Gastroesophageal sphincter (tissue), 4 donors: ENCODE measurements at regions not wholly inside any gene's neighbourhood (a gene's known extent, or its start where the extent isn't known, plus 50 kb on each side); places are given as distances from the start of the nearest gene placed in this dataset.

ENCODE experiments used
- ATAC-seq: fragments of 150-250 bp; one replicate; pipeline ENCODE4 v1.9.1; 2016; ENCODE audit warnings: mild to moderate bottlenecking, moderate library complexity
- H3K27ac ChIP-seq, 4 donors: fragments of 200-600 bp; sonication (generic) in 3 of 4; 1 replicate in 3 of 4; 2 replicates in 1 of 4; pipeline ENCODE4 v1.5.1; 2016 to 2019
- H3K27me3 ChIP-seq: fragments of 200-600 bp; sonication (generic); one replicate; pipeline ENCODE4 v1.5.1; 2019
- H3K36me3 ChIP-seq, 2 donors: fragments of 200-600 bp; sonication (generic); one replicate each; pipeline ENCODE4 v1.5.1; 2019; ENCODE audit warnings: control low read depth in 1 of 2
- H3K4me1 ChIP-seq, 3 donors: fragments of 200-600 bp; sonication (generic); 1 replicate in 2 of 3; 2 replicates in 1 of 3; pipeline ENCODE4 v1.5.1; 2016 to 2019; ENCODE audit warnings: control low read depth in 2 of 3
- H3K4me3 ChIP-seq, 2 donors: fragments of 200-600 bp; sonication (generic); one replicate each; pipeline ENCODE4 v1.5.1; 2019; ENCODE audit warnings: mild to moderate bottlenecking in 1 of 2, moderate library complexity in 1 of 2
- H3K9me3 ChIP-seq, 3 donors: fragments of 200-600 bp; sonication (generic); one replicate each; pipeline ENCODE4 v1.5.1; 2017 to 2019; ENCODE audit warnings: control low read depth in 2 of 3
- EP300 ChIP-seq: sonication (generic); formaldehyde crosslinking; IDR thresholded peaks from one replicate; pipeline ENCODE4 v1.6.1; 2017; ENCODE audit warnings: antibody characterized with exemption, mild to moderate bottlenecking
- POLR2A ChIP-seq, 2 donors: fragments of 450-650 bp; IDR thresholded peaks; one replicate each; pipeline ENCODE4 v1.6.1; 2017; ENCODE audit warnings: antibody characterized with exemption in 2 of 2, mild to moderate bottlenecking in 2 of 2, moderate library complexity in 1 of 2
- POLR2AphosphoS5 ChIP-seq: sonication (generic); formaldehyde crosslinking; IDR thresholded peaks from one replicate; pipeline ENCODE4 v1.6.1; 2017; ENCODE audit warnings: antibody characterized with exemption
- WGBS, 2 donors: methylation state at CpG; one replicate each; pipeline ENCODE4 v1.1.5; 2018; ENCODE audit warnings: low coverage in 1 of 2; 5-methylcytosine and 5-hydroxymethylcytosine counted together
- TF ChIP-seq, protein P1 (sequence below), 4 experiments: fragments of 200-600 bp in 2 of 4; fragments of 450-650 bp in 2 of 4; sonication (generic) in 1 of 4; IDR thresholded peaks; one replicate each; pipeline ENCODE4 v1.5.1; 2017 to 2019; ENCODE audit warnings: antibody characterized with exemption in 4 of 4, mild to moderate bottlenecking in 2 of 4, moderate library complexity in 2 of 4

DNA sequence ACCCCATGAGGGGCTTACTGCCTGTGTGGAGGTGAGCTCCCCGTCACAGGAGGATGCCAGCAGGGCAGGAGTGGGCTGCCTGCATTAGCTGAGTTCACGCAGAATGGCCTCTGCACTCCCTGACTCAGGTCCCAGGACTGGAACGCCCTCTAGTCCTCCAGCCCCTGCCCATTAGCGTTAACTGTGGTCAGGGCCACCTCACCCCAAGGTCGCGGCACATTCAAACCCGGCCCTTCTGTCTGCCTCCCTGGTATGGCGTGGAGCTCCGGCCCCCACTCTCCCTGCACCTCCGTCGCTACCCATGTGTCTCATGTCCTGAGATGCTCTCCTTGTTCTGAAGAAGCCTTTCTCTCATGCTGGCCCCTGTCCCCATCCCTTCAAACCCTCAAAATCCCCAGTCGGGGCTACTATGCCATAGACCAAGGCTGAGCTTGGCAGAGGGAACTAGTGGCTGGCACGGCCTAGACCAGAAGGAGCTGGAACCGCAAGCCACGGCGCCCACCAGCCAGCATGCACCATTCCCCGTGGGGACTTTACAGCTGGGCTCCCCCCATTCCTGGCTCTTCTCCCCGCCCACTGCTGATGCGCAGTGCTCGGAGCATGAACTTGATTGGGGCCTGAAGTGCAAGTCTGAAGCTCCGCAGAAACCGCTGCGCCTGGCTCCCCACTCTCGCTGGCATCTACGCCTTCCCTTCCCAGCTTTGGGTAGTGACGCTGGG is 79.5 kb upstream of the RTL6 start:
- no peaks in the 10 kb centered on the region for H3K36me3 ChIP-seq
- WGBS, 2 donors = 69 to 100% methylated on average over 3 to 5 of the region's 26 CpGs
- H3K4me3 ChIP-seq = no peak overlapping the region
- TF ChIP-seq POLR2A (IDR thresholded peaks at IDR 0.05) (no peak), EP300 (no peak), POLR2AphosphoS5 (no peak)
- TF ChIP-seq, protein P1, sequence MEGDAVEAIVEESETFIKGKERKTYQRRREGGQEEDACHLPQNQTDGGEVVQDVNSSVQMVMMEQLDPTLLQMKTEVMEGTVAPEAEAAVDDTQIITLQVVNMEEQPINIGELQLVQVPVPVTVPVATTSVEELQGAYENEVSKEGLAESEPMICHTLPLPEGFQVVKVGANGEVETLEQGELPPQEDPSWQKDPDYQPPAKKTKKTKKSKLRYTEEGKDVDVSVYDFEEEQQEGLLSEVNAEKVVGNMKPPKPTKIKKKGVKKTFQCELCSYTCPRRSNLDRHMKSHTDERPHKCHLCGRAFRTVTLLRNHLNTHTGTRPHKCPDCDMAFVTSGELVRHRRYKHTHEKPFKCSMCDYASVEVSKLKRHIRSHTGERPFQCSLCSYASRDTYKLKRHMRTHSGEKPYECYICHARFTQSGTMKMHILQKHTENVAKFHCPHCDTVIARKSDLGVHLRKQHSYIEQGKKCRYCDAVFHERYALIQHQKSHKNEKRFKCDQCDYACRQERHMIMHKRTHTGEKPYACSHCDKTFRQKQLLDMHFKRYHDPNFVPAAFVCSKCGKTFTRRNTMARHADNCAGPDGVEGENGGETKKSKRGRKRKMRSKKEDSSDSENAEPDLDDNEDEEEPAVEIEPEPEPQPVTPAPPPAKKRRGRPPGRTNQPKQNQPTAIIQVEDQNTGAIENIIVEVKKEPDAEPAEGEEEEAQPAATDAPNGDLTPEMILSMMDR (IDR thresholded peaks at IDR 0.05) = no peak
- H3K9me3 ChIP-seq = no peaks in the 10 kb centered on the region
- H3K27ac ChIP-seq = no peak overlapping the region
- peaks cover 0 to 16% (median 0%) of the 10 kb centered on the region in 3 donors for H3K4me1 ChIP-seq
- ATAC-seq = no peak
- peaks cover 7% of the 10 kb centered on the region for H3K27me3 ChIP-seq

- Histone ChIP-seq H3K27ac (no peak overlapping the region), H3K9me3 (no peaks in the 10 kb centered on the region), H3K27me3 (peaks cover 7% of the 10 kb centered on the region), H3K4me3 (no peak overlapping the region), H3K36me3 (no peaks in the 10 kb centered on the region), H3K4me1 (peaks cover 0 to 16% (median 0%) of the 10 kb centered on the region in 3 donors)
- TF ChIP-seq POLR2AphosphoS5 (no peak), EP300 (no peak), POLR2A (IDR thresholded peaks at IDR 0.05) (no peak)
- TF ChIP-seq, protein P1 (IDR thresholded peaks at IDR 0.05) = no peak
- WGBS, 2 donors = 77 to 80% methylated on average over 6 to 8 of the region's 15 CpGs
- ATAC-seq = no peak
These were observed 78.6 kb upstream of the RTL6 start for GRCh38 chr22:44576311-44577260.

DNA sequence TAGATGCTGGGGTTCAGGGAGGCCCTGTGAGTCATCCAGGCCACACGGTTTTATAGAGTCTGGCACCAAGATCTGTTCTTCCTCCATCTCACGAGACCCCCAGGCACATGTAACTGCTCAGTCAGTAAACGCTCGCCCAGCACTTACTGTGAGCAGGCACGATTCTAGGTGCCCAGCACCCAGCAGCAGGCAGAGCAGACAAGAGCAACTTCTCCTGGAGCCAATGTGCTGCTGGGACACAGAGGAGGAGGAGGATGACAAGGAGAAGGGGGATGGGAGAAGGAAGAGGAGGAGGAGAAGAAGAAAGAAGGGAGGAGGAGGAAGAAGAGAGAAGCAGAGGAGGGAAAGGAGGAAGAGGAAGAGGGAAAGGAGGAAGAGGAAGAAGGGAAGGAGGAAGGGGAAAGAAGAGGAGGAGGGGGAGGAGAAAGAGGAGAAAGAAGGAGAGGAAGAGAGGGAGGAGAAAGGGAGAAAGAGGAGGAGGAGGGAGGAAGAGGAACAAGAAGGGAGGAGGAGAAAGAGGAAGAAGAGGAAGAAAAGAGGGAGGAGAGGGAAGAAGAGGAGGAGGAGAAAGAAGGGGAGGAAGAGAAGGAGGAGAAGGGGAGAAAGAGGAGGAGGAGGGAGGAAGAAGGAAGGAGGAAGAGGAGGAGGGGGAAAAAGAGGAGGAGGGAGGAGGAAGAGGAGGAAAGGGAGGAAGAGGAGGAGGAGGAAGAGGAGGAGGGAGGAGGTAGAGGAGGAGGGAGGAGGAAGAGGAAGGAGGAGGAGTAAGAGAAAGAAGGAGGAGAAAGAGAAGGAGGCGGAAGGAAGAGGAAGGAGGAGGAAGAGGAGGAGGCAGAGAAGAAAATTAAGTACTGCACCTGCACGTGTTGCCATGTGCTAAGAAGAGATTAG is 77.6 kb upstream of the RTL6 start:
- no peaks in the 10 kb centered on the region for H3K9me3 ChIP-seq
- H3K4me1 ChIP-seq = peaks cover 0 to 16% (median 0%) of the 10 kb centered on the region in 3 donors
- H3K27me3 ChIP-seq = peaks cover 7% of the 10 kb centered on the region
- H3K4me3 ChIP-seq = no peak overlapping the region
- H3K27ac ChIP-seq = no peak overlapping the region
- no peak for ATAC-seq
- WGBS, 2 donors = 42 to 82% methylated on average over 2 to 6 of the region's 7 CpGs
- TF ChIP-seq, protein P1 (IDR thresholded peaks at IDR 0.05) = no peak
- TF ChIP-seq EP300 = no peak
- TF ChIP-seq POLR2AphosphoS5 = no peak
- TF ChIP-seq POLR2A (IDR thresholded peaks at IDR 0.05) = no peak
- H3K36me3 ChIP-seq = no peaks in the 10 kb centered on the region

GRCh38 chr22:44574640-44575380 is 76.8 kb upstream of the RTL6 start:
- Histone ChIP-seq H3K36me3 (no peaks in the 10 kb centered on the region), H3K27ac (no peak overlapping the region), H3K4me3 (no peak overlapping the region), H3K9me3 (peaks cover 0 to 7% (median 0%) of the 10 kb centered on the region in 3 donors), H3K27me3 (peaks cover 7% of the 10 kb centered on the region), H3K4me1 (peaks cover 0 to 16% (median 0%) of the 10 kb centered on the region in 3 donors)
- ATAC-seq = no peak
- no peak for TF ChIP-seq POLR2AphosphoS5
- WGBS, 2 donors = 47 to 64% methylated on average over 5 to 11 of the region's 17 CpGs
